ENCODE measurements at regions not wholly inside any gene's neighbourhood (a gene's known extent, or its start where the extent isn't known, plus 50 kb on each side); places are given as distances from the start of the nearest gene placed in this dataset.

DNA sequence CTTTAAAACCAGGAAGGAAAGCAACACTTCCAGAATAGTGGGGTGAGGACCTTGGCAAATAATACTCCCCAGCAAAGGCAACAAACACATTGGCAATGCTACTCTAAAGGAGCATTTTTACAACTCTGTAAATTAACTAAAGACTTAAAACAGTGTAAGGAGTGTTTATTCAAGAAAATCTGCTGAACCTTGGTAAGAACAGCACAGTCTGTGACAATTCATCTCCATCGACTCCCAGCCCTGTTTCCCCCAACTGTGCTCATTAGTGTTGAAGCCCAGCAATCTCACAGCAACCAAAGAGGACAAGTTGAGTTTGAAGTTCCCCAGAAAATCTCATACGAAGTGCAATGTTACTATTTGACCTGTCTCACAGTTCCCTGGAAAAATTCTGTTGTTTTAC, 884.9 kb downstream of the C6orf118 start:
- H3K27ac ChIP-seq (ENCODE audit: low read depth, low read length), result no peak overlapping the region
- H3K4me1 Mint-ChIP-seq (ENCODE audit: low read depth, unreplicated experiment), result no peaks in the 10 kb centered on the region
- no peak overlapping the region for H3K27ac Mint-ChIP-seq (ENCODE audit: unreplicated experiment)
- H3K9me3 Mint-ChIP-seq (ENCODE audit: unreplicated experiment), result peaks cover 7% of the 10 kb centered on the region
- H4K20me1 ChIP-seq (ENCODE audit: insufficient read depth, low read length), result no peaks in the 10 kb centered on the region
- no peaks in the 10 kb centered on the region for H3K27me3 Mint-ChIP-seq (ENCODE audit: low read depth, unreplicated experiment)
- no peaks in the 10 kb centered on the region for H3K27me3 ChIP-seq (ENCODE audit: insufficient read depth, low read length)
- no peak for FAIRE-seq
- no peak for DNase-seq (ENCODE audit: low read depth)
- no peaks in the 10 kb centered on the region for H3K36me3 Mint-ChIP-seq (ENCODE audit: low read depth, unreplicated experiment)
- H3K36me3 ChIP-seq (ENCODE audit: insufficient read depth, low read length), result no peaks in the 10 kb centered on the region
- H3K4me2 ChIP-seq (ENCODE audit: low read length), result no peak overlapping the region
- TF ChIP-seq EZH2 (IDR thresholded peaks at IDR 0.05; ENCODE audit: insufficient read depth, low read length), result no peak
- TF ChIP-seq, protein P1, sequence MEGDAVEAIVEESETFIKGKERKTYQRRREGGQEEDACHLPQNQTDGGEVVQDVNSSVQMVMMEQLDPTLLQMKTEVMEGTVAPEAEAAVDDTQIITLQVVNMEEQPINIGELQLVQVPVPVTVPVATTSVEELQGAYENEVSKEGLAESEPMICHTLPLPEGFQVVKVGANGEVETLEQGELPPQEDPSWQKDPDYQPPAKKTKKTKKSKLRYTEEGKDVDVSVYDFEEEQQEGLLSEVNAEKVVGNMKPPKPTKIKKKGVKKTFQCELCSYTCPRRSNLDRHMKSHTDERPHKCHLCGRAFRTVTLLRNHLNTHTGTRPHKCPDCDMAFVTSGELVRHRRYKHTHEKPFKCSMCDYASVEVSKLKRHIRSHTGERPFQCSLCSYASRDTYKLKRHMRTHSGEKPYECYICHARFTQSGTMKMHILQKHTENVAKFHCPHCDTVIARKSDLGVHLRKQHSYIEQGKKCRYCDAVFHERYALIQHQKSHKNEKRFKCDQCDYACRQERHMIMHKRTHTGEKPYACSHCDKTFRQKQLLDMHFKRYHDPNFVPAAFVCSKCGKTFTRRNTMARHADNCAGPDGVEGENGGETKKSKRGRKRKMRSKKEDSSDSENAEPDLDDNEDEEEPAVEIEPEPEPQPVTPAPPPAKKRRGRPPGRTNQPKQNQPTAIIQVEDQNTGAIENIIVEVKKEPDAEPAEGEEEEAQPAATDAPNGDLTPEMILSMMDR (IDR thresholded peaks at IDR 0.05; ENCODE audit: insufficient read depth, low read depth, low read length), result no peak
- H3K9ac ChIP-seq (ENCODE audit: low read length), result no peak overlapping the region
- H3K9me3 ChIP-seq (ENCODE audit: insufficient read depth, low read depth, low read length), result no peaks in the 10 kb centered on the region
- H2AFZ ChIP-seq (ENCODE audit: low read depth, low read length), result no peak overlapping the region
- H3K4me3 ChIP-seq (ENCODE audit: insufficient read depth, low read depth, low read length), result no peak overlapping the region
- H3K4me3 Mint-ChIP-seq (ENCODE audit: unreplicated experiment), result no peak overlapping the region
- H3K4me1 ChIP-seq (ENCODE audit: insufficient read depth, low read length), result no peaks in the 10 kb centered on the region
- H3K79me2 ChIP-seq (ENCODE audit: insufficient read depth, low read length), result no peaks in the 10 kb centered on the region

DNA sequence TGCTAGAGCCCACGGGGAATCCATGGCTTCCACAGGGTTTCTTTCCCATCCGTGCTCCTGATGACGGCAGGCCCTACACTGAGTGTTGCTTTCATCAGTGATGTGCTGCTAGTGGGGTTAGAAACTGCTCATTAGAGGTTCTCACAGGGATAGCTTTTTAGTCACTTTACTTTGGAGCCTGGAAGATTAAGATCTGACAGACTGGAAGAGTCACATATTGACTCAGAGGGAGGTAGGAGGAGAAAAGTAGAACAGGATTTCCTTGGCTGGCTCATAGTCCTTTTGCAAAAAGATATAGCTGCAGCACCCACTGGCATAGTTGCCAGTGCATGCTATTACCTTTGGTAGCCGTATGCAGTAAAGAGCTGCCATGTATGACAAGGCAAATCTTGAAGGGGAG, 890.3 kb downstream of the C6orf118 start:
- Histone ChIP-seq H3K9me3 (ENCODE audit: insufficient read depth, low read depth, low read length) (no peaks in the 10 kb centered on the region), H3K36me3 (ENCODE audit: insufficient read depth, low read length) (no peaks in the 10 kb centered on the region), H3K9ac (ENCODE audit: low read length) (no peak overlapping the region), H2AFZ (ENCODE audit: low read depth, low read length) (no peak overlapping the region), H4K20me1 (ENCODE audit: insufficient read depth, low read length) (no peaks in the 10 kb centered on the region), H3K4me3 (ENCODE audit: insufficient read depth, low read depth, low read length) (no peak overlapping the region), H3K79me2 (ENCODE audit: insufficient read depth, low read length) (no peaks in the 10 kb centered on the region), H3K4me2 (ENCODE audit: low read length) (no peak overlapping the region), H3K27ac (ENCODE audit: low read depth, low read length) (no peak overlapping the region), H3K27me3 (ENCODE audit: insufficient read depth, low read length) (no peaks in the 10 kb centered on the region), H3K4me1 (ENCODE audit: insufficient read depth, low read length) (no peaks in the 10 kb centered on the region)
- Mint-ChIP-seq H3K36me3 (ENCODE audit: low read depth, unreplicated experiment) (no peaks in the 10 kb centered on the region), H3K9me3 (ENCODE audit: unreplicated experiment) (peaks cover 7% of the 10 kb centered on the region), H3K4me3 (ENCODE audit: unreplicated experiment) (no peak overlapping the region), H3K4me1 (ENCODE audit: low read depth, unreplicated experiment) (peaks cover 2% of the 10 kb centered on the region), H3K27me3 (ENCODE audit: low read depth, unreplicated experiment) (no peaks in the 10 kb centered on the region), H3K27ac (ENCODE audit: unreplicated experiment) (no peak overlapping the region)
- DNase-seq (ENCODE audit: low read depth) (no peak), FAIRE-seq (no peak)
- TF ChIP-seq, protein P1 (IDR thresholded peaks at IDR 0.05; ENCODE audit: insufficient read depth, low read depth, low read length), result no peak
- no peak for TF ChIP-seq EZH2 (IDR thresholded peaks at IDR 0.05; ENCODE audit: insufficient read depth, low read length)

DNA sequence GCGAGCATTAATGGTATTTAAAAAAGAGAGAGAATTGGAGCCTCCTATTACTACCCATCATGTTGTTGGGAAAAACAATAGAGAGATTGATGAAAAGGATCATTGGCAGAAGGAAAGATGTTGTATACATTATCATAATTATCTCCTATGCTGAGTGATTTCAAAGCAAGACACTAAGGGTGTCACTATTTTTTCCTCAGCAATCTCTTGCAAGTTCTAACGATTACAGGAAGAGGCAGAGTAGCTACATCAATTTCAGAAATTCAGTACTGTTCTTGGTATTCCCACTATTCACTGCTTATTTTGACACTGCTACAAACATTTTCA, 891.2 kb downstream of the C6orf118 start:
- peaks cover 3% of the 10 kb centered on the region for H3K9me3 Mint-ChIP-seq (ENCODE audit: unreplicated experiment)
- H2AFZ ChIP-seq (ENCODE audit: low read depth, low read length), result no peak overlapping the region
- H3K4me3 ChIP-seq (ENCODE audit: insufficient read depth, low read depth, low read length), result no peak overlapping the region
- FAIRE-seq (no peak), DNase-seq (ENCODE audit: low read depth) (no peak)
- no peak overlapping the region for H3K9ac ChIP-seq (ENCODE audit: low read length)
- H4K20me1 ChIP-seq (ENCODE audit: insufficient read depth, low read length), result no peaks in the 10 kb centered on the region
- H3K4me1 ChIP-seq (ENCODE audit: insufficient read depth, low read length), result no peaks in the 10 kb centered on the region
- no peaks in the 10 kb centered on the region for H3K9me3 ChIP-seq (ENCODE audit: insufficient read depth, low read depth, low read length)
- no peaks in the 10 kb centered on the region for H3K36me3 Mint-ChIP-seq (ENCODE audit: low read depth, unreplicated experiment)
- no peaks in the 10 kb centered on the region for H3K79me2 ChIP-seq (ENCODE audit: insufficient read depth, low read length)
- peaks cover 2% of the 10 kb centered on the region for H3K4me1 Mint-ChIP-seq (ENCODE audit: low read depth, unreplicated experiment)
- H3K4me2 ChIP-seq (ENCODE audit: low read length), result no peak overlapping the region
- TF ChIP-seq EZH2 (IDR thresholded peaks at IDR 0.05; ENCODE audit: insufficient read depth, low read length), result no peak
- TF ChIP-seq, protein P1 (IDR thresholded peaks at IDR 0.05; ENCODE audit: insufficient read depth, low read depth, low read length), result no peak
- H3K27ac ChIP-seq (ENCODE audit: low read depth, low read length), result no peak overlapping the region
- H3K27me3 Mint-ChIP-seq (ENCODE audit: low read depth, unreplicated experiment), result no peaks in the 10 kb centered on the region
- H3K4me3 Mint-ChIP-seq (ENCODE audit: unreplicated experiment), result no peak overlapping the region
- no peak overlapping the region for H3K27ac Mint-ChIP-seq (ENCODE audit: unreplicated experiment)
- H3K36me3 ChIP-seq (ENCODE audit: insufficient read depth, low read length), result no peaks in the 10 kb centered on the region
- no peaks in the 10 kb centered on the region for H3K27me3 ChIP-seq (ENCODE audit: insufficient read depth, low read length)
